Fibroblast of skin of scalp (primary cell): ENCODE measurements at regions not wholly inside any gene's neighbourhood (a gene's known extent, or its start where the extent isn't known, plus 50 kb on each side); places are given as distances from the start of the nearest gene placed in this dataset.
A peak's percentile ranks its signal among the peaks of the same experiment; 100 is the strongest.

Experiments
- DNase-seq: peaks from one replicate; pipeline ENCODE4 v3.0.0-alpha.2; 2013

DNA sequence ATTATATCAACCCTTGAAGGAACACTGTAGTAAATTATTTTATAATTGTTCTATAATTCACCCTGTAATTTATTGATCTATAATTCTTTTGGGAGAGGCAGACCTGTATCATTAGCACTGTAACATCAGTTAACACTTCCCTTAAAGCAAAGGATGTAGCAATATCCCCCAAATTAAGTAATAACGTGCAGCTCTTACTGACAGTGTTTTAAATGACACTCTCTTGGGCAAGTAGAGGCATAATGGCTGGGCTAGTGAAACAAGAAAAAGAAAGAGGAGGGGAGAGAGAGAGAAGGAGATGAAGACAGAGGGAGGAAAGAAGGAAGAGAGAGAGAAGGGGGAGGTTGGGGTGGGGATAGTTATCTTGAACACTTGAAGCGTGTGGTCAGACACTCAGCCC is 161.0 kb upstream of the RNF32 start:
- DNase-seq, result no peak

DNA sequence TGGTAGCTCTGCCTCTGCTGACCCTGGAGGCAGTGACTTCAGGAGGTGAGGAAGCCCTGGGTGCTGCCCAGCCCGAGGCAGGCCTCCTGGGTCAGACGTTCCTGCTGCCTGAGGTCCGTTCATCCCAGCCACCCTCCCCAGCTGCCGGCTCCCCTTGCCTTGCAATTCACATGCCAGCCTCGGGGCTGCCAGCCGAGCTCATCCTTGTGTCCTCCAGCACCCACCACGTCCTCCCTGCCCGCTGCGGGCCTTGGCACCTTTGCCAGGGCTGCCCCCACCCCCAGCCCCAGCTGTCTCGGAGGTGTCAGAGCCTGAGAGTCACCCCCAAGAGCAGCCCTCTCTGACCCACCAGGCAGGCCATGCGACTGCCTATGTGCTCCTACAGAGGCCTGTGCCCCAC is 162.1 kb upstream of the RNF32 start:
- no peak for DNase-seq

DNA sequence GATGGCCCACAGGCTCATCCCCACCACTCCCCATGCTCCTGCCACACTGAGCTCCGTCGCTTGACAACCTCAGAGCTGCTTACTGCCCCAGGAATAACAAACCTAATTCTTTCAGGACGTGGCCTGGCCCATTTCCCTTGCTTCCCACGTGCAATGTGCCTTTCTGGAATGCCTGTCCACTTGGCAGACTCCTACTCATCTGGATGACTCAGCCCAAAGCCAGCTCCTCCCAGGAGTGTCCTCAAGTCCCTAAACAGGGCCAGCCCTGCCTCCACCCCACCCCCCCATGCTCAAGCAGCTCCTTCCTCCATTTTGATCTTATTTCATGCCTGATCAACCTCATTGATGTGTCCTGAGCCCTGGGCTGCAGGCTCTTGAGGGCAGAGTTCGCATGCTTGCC is 164.9 kb upstream of the RNF32 start:
- DNase-seq, result peak; percentile 64

DNA sequence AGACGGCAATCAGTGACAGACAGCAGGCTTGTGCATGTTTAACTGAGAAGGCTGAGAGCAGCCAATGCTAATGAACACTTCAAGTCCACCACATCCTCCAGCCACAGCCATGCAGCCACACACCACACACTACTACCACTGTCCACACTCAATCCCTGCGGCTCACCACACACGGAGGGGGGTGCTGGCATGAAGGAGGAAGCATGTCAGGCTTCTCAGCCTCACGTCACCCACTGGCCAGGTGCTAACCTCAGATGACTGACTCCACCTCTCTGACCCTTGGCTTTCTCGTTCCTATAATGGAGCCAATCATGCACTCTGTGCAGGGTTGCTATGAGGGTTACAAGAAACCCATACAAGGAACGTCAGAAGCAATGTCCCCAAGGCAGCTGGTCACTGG is 165.4 kb upstream of the RNF32 start:
- no peak for DNase-seq

DNA sequence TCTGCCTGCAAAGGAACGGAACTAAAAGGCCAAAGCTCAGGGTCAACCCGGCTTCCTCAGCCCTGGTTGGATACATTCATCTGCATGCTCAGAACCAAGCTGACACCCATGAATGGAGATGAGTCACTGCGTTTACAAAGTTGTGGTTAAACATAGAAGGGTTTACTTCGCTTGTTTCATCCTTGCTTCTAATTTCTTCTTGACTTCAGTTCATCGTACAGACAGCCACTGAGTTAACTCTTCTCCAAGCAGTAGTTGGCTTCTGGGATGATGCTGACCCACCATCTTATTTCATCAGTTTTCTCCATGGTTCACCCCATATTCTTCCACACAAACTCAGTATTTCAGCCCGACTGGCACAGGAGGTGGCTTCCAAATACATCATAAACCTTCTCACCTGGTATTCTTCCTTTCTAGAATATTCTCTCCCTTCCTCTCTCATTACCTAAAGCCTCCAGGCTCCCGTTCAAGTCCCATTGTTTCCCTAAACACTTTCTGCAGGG is 166.3 kb upstream of the RNF32 start:
- DNase-seq, result peak; percentile 42

DNA sequence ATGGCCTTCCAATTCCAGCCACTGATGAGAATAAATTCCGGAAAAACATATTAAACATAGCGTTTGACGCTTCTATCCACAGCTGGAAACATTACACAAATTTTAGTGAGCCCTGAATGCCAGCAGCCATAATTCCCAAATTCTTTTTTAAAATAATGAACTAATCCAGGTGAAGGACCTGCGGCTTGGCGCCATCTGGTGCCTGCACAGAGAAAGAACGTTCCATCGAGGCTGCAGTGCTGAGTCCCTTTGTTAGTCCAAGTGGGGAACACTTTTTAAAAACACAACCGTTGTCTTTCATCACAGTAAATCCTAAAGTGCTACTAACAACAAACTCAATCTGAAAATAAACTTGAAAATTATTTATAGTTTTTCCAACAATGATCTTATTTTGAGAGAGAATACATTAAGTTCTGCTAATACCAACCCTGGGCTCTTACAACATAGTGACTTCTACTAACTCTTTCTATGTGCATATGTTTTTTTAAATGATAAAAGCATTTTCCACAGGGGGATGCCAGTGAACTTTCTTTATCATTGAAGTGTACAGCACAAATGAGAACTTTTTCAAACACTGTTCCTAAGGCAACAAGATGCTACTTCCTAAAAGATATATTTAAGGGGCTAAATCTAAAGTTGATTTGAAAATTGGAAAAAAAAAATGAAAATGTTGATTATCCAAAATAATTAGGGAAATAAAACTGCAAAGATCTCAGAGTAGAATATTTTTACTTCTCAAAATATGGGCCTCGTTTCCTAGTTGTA is 166.9 kb upstream of the RNF32 start:
- DNase-seq, result peak; percentile 10

DNA sequence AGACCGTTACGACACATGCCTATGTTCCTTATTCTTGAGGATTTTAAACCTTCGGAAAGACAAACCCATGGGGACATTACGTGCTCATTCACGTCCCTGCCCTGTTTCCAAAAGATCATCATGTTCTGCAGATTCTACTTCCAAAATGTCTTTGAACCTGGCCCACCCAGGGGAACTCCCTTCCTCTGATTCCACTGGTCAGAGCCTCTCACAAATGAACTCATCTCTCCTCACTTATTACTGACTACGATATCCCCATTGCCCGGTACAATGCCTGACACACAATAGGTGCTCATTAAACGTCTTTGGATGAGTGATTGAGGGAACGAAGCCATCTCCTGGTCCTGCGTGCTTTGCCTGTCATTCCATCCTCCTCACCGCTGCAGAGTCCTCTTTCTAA is 168.3 kb upstream of the RNF32 start:
- no peak for DNase-seq

DNA sequence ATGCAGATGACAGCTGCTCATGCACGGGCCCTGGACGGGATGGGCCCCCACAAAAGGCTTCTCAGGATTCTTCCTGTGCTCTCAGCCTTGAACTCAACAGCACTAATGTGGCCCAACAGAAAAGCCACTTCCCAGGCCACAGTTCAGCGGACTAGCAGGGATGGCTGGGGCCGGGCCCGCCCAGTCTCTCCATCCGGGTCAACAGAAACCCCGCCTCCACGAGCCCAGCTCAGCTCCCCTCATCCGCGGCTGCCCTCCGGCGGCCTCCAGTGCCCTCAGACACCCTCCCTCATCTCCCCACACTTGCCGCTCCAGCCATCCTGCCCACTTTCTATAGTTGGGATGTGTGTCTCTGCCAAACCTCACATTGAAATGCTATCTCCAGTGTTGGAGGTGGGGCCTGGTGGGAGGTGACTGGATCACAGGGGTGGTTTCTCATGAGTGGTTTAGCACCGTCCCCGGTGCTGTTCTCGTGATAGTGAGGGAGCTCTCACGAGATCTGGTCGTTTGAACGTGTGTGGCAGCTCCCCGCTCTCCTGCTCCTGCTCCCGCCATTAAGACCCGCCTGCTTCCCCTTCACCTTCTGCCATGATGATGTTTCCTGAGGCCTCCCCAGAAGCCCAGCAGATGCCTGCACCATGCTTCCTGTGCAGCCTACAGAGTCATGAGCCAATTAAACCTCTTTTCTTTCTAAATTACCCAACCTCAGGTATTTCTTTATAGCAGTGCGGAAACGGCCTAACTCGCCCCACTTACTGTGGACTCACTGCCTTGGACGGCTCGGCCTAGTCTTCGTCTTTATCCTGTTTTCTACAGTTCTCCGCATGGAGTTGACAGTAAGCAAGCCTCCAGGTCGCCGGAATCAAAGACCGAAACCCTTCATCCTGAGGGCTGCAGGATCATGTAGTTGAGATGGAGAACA is 169.9 kb upstream of the RNF32 start:
- DNase-seq, result no peak

DNA sequence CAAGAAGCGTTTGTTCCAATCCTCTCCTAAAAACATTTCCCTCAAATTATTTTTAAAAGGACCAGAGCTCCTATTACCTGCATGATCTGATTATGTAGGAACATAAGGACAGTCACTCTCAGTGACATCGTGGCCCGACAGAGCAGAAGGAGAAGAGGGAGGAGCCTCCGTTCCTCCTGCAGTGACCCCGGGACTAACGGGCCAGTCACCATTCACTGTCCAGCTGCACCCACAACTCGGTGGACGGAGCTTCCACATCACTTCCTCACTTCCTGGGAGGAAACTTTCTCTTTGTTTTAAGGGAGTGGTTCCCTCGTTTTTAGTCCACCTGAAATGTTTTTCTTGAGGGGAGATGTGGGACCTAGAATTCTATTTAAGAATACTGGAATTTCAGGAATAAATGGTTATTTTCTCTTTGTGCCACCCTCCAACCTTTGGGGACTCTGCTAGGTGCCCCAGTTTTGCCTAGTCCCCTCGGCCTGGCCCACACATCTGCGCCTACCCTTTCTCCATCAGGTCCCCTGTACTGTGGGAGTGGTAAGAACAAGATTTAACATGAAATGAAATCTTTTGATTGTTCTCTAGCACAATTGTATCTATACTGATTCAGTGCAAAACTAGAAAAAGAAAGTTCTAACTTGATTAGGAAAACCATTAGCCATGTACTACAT is 173.5 kb upstream of the RNF32 start:
- DNase-seq, result no peak

DNA sequence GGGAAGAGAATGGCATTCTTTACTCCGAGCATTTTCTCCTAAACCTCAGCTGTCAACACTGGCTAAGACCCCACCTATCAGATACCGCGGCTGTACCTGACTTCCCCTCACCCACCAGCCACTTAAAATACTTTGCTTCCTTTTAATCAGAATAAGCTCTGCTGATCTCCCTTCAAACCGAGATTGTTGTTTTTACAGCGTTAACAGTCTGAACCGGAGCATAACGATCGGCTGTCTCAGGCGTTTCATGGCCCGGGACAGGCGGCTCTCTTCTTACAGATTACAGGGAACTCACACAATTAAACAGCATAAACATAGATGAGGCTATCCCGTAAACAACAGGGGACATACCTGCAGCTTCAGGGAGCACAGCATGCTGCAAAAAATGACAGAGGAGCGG is 174.3 kb upstream of the RNF32 start:
- no peak for DNase-seq

DNA sequence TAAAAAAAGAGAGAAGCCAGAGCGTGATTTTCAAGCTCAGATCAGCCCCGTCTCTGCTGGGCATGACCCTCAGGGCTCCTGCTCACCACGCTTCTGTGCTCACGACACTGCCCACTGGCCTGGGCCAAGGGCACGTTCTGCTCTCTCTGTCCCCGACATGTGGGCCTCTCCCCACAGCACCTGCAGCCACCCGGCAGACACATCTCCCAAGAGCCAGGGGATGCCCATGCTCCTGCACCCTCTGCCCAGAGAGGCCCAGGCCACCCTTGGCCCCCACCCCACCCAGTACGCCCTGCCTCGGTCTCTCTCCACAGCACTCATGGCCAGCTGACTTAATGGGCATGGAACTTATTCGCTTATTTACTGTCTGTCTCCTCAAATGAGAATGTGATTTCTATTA is 175.4 kb upstream of the RNF32 start:
- DNase-seq, result no peak

DNA sequence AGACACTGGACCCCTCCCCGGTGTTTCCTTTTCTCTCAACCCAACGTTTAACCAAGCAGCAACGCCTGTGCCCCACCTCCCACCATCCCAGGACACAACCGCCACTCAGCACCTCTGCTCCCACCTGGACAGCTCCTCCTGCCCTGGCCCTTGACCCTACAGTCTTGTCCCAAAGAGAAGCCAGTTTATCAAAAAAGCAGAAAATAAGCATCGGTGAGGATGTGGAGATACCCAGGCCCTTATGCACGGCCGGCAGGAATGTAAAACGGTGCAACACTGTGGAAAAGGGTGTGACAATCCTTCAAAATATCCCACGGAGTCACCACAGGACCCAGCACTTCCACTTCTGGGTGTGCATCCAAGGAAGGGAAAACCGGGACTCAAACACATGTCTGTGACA is 176.2 kb upstream of the RNF32 start:
- DNase-seq, result no peak

DNA sequence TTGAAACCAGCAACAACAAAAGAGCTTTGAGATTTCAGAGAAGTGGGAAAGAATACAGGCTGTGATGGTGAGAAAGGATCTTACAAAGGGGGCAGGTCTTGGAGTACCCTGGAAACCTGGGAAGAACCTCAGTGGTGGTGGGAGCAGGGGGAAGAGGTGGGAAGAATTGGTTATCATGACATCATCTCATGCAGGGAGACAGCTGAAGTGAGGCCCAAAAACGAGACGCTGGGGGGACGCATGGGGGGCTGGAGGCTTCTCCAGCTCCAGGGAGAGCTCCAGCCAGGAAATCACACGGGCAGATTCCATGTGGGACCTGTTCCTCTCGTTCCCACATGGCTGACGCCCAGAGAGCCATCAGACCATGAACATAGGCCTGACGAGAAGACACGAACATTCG is 177.3 kb upstream of the RNF32 start:
- DNase-seq, result no peak

DNA sequence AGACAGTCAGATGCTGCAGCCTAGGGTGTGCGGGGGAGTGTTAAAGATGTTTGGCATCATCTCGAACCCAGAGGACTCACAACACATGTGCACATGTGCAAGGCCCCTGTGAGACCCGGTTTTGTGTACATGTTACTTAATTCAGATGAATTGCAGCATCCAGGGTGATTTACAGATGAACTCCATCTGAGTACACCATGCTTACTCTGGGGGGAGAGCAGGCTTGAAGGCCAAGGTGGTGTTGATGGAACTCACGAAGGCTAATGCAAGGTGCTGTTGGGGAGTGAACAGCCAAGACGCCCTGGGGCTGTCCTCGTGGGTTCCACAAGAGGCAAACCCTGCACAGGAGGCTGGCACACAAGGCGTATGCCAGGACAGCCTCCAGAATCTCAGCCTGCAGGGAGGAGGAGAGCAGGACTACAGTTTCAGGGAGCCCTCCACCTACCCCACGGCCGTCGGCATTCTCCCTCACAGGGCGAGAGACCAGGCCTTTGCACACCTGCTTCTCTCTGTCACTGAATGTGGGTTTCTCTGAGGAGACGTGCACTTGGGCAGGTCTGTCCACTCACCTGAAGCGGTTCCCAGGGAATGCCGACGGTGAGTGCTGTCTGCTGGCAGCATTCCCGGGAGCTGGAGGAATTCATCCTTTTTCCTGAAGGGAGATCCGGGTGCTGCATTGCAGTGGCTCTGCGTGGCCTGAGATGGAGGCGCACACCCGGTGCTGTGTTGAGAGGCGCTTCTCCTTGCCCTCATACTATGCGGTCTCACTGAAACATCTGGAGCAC is 178.5 kb upstream of the RNF32 start:
- DNase-seq, result no peak

DNA sequence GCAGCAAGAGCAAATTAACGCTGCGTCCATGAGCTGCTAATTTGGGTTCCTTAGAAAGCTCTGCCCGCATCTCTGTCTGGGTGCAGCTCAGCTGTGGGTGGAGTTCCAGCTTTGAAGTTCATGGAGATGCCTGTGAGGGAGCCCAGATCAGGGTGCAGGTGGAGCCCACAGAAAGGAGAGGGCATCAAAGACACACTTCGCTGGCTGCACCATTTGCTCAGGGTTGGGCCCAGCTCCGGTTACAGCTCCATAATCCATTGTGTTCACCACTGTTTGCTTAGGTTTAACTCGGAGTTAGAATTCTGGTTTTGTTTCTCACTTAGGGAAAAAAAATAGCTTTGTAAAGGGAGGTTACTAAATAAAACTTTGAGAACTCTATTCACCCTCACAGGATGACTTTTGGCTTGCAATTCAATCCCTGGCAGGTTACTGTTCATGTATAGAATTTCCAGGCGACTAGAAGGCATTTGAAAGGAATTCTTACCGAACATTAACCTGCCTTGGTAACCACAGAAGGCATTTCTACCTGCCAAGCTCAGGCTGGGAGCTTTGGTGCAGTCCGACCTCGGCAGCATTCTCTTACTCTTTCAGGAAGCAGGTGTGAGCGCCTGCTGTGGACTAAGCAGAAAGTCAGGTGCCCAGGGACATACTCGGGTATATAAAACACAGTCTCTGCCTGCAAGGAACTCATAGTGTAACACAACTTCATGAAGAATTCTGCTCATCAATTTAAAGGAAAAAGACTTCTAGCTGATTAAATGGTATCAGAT is 179.5 kb upstream of the RNF32 start:
- DNase-seq, result no peak

DNA sequence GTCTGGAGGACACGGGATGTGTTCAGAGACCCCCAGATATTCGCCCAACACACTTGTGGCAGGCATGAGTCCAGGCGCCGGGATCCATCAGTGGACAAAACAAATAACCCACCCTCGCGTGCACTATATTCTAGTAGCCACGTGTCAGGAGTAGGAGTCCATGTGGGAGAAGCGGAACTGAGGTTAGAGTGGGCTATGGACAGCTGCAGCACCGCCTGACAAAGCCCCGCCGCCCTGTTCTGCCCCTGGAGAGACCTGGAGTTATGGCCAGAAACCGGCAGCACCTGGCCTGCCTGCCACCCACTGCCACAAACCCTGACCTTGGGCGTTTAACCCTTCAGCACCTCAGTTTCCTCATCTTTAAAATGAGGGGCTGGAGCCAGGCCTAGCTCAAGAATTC is 181.0 kb upstream of the RNF32 start:
- DNase-seq, result no peak

DNA sequence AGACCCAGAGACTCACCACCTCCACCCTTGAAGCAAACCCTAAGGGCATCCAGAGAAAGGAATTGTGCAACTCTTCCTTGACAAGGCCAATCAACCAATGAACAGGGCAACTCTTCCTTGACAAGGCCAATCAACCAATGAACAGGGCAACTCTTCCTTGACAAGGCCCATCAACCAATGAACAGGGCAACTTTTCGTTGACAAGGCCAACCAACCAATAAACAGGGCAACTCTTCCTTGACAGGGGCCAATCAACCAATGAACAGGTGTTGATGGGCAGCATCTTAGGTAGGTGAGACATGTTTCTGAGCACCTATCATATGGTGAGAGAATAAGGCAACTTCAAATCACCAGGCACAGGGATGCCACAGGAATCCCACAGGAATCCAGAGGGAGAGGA is 181.5 kb upstream of the RNF32 start:
- DNase-seq, result no peak

DNA sequence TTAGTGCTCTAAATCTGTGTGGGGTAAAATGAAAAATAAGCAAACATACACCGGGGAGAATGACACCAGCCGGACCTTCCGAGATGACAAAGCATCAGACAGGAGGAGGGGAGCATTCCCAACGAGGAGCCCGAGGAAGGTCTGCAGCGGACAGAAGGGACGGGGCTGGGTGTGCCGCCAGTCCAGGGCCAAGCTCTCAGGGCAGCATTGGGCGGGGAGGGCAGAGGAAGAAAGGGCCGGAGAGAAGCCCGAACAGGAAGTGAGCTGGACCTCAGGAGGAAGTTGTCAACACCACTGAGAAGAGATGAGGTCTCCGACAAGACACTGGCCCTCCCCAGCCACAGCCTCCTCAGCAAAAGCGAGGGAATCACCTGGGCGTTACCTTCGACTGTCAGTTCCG is 182.6 kb upstream of the RNF32 start:
- DNase-seq, result no peak

DNA sequence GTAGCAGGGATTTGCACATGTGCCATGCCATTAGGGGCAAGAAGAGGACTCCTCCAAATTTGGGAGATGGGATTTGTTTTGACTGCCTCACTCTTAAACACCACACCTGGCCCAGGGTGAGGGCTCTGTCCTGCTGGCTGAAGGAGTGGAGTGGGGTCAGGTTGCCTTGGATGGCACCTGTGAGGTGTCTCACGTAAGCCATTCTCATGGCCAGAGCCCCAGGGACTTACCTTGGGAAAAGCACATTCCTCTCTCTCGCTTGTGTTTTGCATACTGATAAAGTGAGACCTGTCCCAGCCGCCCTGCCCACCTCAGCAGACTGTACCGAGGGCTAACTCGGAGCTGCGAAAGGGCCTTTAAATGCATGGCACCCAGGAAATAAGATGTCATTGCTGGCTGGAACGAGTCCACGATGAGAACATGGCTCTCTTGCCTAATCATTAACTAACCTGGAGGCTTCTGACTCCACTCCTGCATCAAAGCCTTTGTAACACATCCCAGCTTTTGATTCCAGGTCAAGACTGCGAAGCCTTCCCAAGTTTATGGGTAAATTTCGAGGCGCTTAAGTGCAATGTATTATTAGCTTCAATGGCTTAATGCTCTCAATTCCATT is 184.0 kb upstream of the RNF32 start:
- DNase-seq, result no peak

DNA sequence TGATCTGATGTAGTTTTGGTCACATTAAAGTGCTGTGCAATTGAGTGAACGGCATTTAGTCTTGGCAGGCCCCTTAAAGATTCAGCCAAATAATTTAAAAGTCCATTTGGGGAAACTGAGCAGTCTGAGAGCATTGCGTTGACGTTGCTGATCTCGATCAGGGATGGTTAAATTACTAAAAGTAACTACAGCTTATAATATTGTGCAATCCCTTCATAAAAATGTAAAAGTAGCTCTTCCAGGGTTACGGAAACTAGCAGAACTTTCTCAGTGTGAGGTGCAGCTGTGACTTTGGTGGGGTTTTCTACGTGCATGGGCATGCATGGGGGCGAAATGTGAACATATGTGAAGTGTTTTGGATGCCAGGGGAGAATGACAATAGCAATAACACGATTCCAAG is 184.5 kb upstream of the RNF32 start:
- DNase-seq, result no peak

DNA sequence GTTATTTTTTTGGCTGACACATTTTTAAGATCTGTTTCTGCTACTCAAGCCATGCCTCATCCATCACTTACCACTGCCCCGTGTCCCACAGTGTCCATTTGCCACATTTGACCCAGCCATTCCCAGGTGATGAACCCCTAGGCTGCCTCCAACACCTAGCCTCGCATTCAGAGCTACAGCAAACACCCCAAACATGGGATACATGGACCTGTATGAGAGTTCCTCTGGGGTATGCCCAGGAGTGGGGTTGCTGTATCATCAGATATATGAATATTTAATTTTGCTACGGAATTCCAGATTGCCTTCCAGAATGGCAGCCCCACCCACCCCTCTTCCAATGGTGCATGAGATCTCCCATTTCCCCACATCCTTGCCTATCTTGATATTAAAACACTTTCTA is 190.1 kb upstream of the RNF32 start:
- DNase-seq, result no peak
